ENCODE measurements at regions not wholly inside any gene's neighbourhood (a gene's known extent, or its start where the extent isn't known, plus 50 kb on each side); places are given as distances from the start of the nearest gene placed in this dataset.

DNA sequence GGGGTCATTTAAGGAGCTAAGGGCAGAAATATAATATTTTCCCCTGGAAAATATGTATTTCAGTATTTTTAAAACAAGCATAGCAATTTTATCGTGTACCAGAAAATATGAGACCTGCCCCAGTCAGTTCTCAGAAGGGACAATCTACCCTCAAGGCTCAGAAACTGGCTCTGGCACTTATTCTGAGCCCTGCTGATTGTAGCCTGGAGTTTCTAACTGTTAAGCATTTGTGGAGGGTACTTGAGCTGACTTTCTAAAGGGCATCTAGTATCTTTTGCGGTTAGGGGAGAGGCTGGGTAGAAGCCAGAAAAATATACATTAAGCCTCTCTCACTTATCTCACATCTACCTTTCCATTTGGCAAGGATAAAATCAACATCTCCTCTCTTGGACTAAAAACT lies 71.3 kb upstream of the FSHB start:
- ATAC-seq (ENCODE audit: low read depth) (no peak), DNase-seq (no peak)
- no peak overlapping the region for H4K8ac ChIP-seq (ENCODE audit: low read depth in 2 of 2, low read length in 2 of 2)
- H3K9me3 ChIP-seq (ENCODE audit: control insufficient read depth, insufficient read depth, low read length): no peaks in the 10 kb centered on the region
- no peak overlapping the region for H2AK5ac ChIP-seq (ENCODE audit: low read depth, low read length)
- no peak overlapping the region for H3K4me2 ChIP-seq (ENCODE audit: low read depth, low read length)
- no peaks in the 10 kb centered on the region for H3K79me1 ChIP-seq (ENCODE audit: low read depth in 1 of 2, low read length in 2 of 2)
- no peaks in the 10 kb centered on the region for H3K9me1 ChIP-seq (ENCODE audit: insufficient read depth, low read length)
- ChIA-PET CTCF (interaction anchor here (0.7 kb wide), 1 partner anchor 526 kb away, joined by 3 read pairs; no protein-coding TSS in a partner anchor), POLR2A (ENCODE audit: unreplicated experiment) (no interaction called here)
- no peak overlapping the region for H3K27ac ChIP-seq (ENCODE audit: insufficient read depth, low read length)
- no peak overlapping the region for H2AFZ ChIP-seq (replicated peaks; ENCODE audit: low read length, poor library complexity)
- TF ChIP-seq CEBPB (IDR thresholded peaks at IDR 0.05; ENCODE audit: low read depth, low read length) (no peak), MAZ (IDR thresholded peaks at IDR 0.05; ENCODE audit: borderline replicate concordance, low read depth, low read length) (no peak), MAFK (IDR thresholded peaks at IDR 0.05; ENCODE audit: low read depth, low read length) (no peak), POLR2A (IDR thresholded peaks at IDR 0.05; ENCODE audit: low read depth, low read length) (no peak), SMC3 (IDR thresholded peaks at IDR 0.05; ENCODE audit: low read depth, low read length) (no peak), BHLHE40 (IDR thresholded peaks at IDR 0.05; ENCODE audit: low read depth, low read length) (no peak), RFX5 (IDR thresholded peaks at IDR 0.05; ENCODE audit: low read depth, low read length) (no peak), RCOR1 (IDR thresholded peaks at IDR 0.05; ENCODE audit: insufficient replicate concordance, low read length) (no peak), FOS (IDR thresholded peaks at IDR 0.05; ENCODE audit: low read depth, low read length) (no peak), MXI1 (IDR thresholded peaks at IDR 0.05; ENCODE audit: borderline replicate concordance, low read depth, low read length) (no peak), CHD1 (IDR thresholded peaks at IDR 0.05; ENCODE audit: low read depth, low read length) (no peak)
- TF ChIP-seq, protein P1, sequence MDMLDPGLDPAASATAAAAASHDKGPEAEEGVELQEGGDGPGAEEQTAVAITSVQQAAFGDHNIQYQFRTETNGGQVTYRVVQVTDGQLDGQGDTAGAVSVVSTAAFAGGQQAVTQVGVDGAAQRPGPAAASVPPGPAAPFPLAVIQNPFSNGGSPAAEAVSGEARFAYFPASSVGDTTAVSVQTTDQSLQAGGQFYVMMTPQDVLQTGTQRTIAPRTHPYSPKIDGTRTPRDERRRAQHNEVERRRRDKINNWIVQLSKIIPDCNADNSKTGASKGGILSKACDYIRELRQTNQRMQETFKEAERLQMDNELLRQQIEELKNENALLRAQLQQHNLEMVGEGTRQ (IDR thresholded peaks at IDR 0.05; ENCODE audit: low read depth, low read length): no peak
- H3K9ac ChIP-seq (ENCODE audit: low read depth, low read length): no peak overlapping the region
- H3K23ac ChIP-seq (ENCODE audit: low read depth, low read length): no peak overlapping the region
- dilution Hi-C loops (cut with HindIII; ENCODE audit: low sequenced_read_pairs, unreplicated experiment): no loop called here
- BruUV-seq (replicated peaks): no TSS peak
- H3K56ac ChIP-seq (ENCODE audit: extremely low read depth, insufficient read depth, low read length): no peak overlapping the region
- H3K18ac ChIP-seq (ENCODE audit: low read depth, low read length): no peak overlapping the region
- no peak overlapping the region for H3K4ac ChIP-seq (ENCODE audit: low read depth, low read length)
- H3K4me1 ChIP-seq (ENCODE audit: control insufficient read depth, insufficient read depth, low read length): no peaks in the 10 kb centered on the region
- in situ Hi-C loops (cut with MboI; ENCODE audit: low sequenced_read_pairs): no loop called here
- no peak overlapping the region for H2BK15ac ChIP-seq (ENCODE audit: low read depth, low read length)
- H2BK5ac ChIP-seq (ENCODE audit: low read depth, low read length, poor library complexity, severe bottlenecking): no peak overlapping the region
- no peak overlapping the region for H4K5ac ChIP-seq (ENCODE audit: low read depth, low read length)
- no peak overlapping the region for H2BK120ac ChIP-seq (ENCODE audit: low read depth, low read length)
- no peak overlapping the region for H2BK20ac ChIP-seq (ENCODE audit: low read depth, low read length)
- H3K4me3 ChIP-seq (ENCODE audit: insufficient read depth, low read depth, low read length): no peak overlapping the region
- WGBS, 2 experiments (ENCODE audit: extremely low coverage in 2 of 2, insufficient read length in 1 of 2): no CpG with 5 or more reads among the region's 2 CpGs
- H3K14ac ChIP-seq (replicated peaks; ENCODE audit: low read depth, low read length): no peak overlapping the region
- no peak overlapping the region for H4K91ac ChIP-seq (ENCODE audit: insufficient read depth, low read depth, low read length)
- no peaks in the 10 kb centered on the region for H4K20me1 ChIP-seq (ENCODE audit: insufficient read depth, low read length)
- no peaks in the 10 kb centered on the region for H3K27me3 ChIP-seq (ENCODE audit: control insufficient read depth, insufficient read depth, low read length)
- intact Hi-C loops (cut with micrococcal nuclease): no loop called here
- H3K36me3 ChIP-seq (ENCODE audit: control insufficient read depth, insufficient read depth, low read length): no peaks in the 10 kb centered on the region
- no peak overlapping the region for H2AK9ac ChIP-seq (replicated peaks; ENCODE audit: low read depth, low read length, poor library complexity)

All from IMR-90 (cell line).